CD14-positive monocyte (primary cell): ENCODE measurements at regions not wholly inside any gene's neighbourhood (a gene's known extent, or its start where the extent isn't known, plus 50 kb on each side); places are given as distances from the start of the nearest gene placed in this dataset.
"Not testable (repeated sequence)": the region's sequence is repeated elsewhere in the genome, so short reads cannot be mapped to it uniquely, and the experiment has no call there.

Experiments used
- DNase-seq, 3 donors: peaks; one replicate each; pipeline ENCODE4 v3.0.0-alpha.2; 2011 to 2022
- H2AFZ ChIP-seq: 2 replicates; pipeline ENCODE4 v1.6.0; 2012; ENCODE audit warnings: mild to moderate bottlenecking, low read depth, low read length, inconsistent platforms; ENCODE audit not compliant: insufficient read depth, poor library complexity, severe bottlenecking
- H3K27ac ChIP-seq, 2 donors: 1 replicate in 1 of 2; 2 replicates in 1 of 2; pipeline ENCODE4 v1.5.1; 2012 to 2013; ENCODE audit warnings: low read length in 2 of 2, control low read depth in 1 of 2, inconsistent platforms in 1 of 2, low read depth in 1 of 2, mild to moderate bottlenecking in 1 of 2
- H3K27me3 ChIP-seq, 2 donors: one replicate each; pipeline versions ENCODE4 v1.6.0 to v1.6.1; 2011 to 2013; ENCODE audit warnings: low read length in 2 of 2; ENCODE audit not compliant: control insufficient read depth in 2 of 2, insufficient read depth in 2 of 2
- H3K36me3 ChIP-seq, 2 donors: replicated peaks in 1 of 2; 1 replicate in 1 of 2; 2 replicates in 1 of 2; pipeline versions ENCODE4 v1.5.1 to v1.6.1; 2012 to 2013; ENCODE audit warnings: low read length in 2 of 2, control low read depth in 1 of 2, inconsistent platforms in 1 of 2, mild to moderate bottlenecking in 1 of 2; ENCODE audit not compliant: insufficient read depth in 2 of 2, control insufficient read depth in 1 of 2
- H3K4me1 ChIP-seq, 2 donors: 1 replicate in 1 of 2; 2 replicates in 1 of 2; pipeline versions ENCODE4 v1.5.1 to v1.6.1; 2012 to 2013; ENCODE audit warnings: low read length in 2 of 2, control low read depth in 1 of 2, inconsistent platforms in 1 of 2, mild to moderate bottlenecking in 1 of 2, moderate library complexity in 1 of 2; ENCODE audit not compliant: insufficient read depth in 2 of 2, control insufficient read depth in 1 of 2
- H3K4me2 ChIP-seq: replicated peaks from 2 replicates; pipeline ENCODE3; 2012; ENCODE audit warnings: low read length, moderate library complexity, mild to moderate bottlenecking; ENCODE audit not compliant: poor library complexity, severe bottlenecking; ENCODE audit errors: extremely low read depth
- H3K4me3 ChIP-seq, 3 experiments: fragments of 200-600 bp in 1 of 3; sonication (generic) in 1 of 3; replicated peaks in 1 of 3; 1 replicate in 2 of 3; 2 replicates in 1 of 3; pipeline ENCODE4 v1.5.1; 2011 to 2013; ENCODE audit warnings: low read length in 3 of 3, mild to moderate bottlenecking in 3 of 3, control low read depth in 2 of 3, low read depth in 2 of 3, inconsistent platforms in 1 of 3, moderate library complexity in 1 of 3
- H3K79me2 ChIP-seq: 2 replicates; pipeline ENCODE4 v1.6.0; 2012; ENCODE audit warnings: mild to moderate bottlenecking, control low read depth, inconsistent platforms, low read length, moderate library complexity; ENCODE audit not compliant: insufficient read depth
- H3K9ac ChIP-seq: 2 replicates; pipeline ENCODE4 v1.6.0; 2017; ENCODE audit warnings: low read length, mild to moderate bottlenecking; ENCODE audit not compliant: insufficient read depth, poor library complexity, severe bottlenecking
- H3K9me3 ChIP-seq, 2 donors: replicated peaks in 1 of 2; 1 replicate in 1 of 2; 2 replicates in 1 of 2; pipeline versions ENCODE4 v1.5.1 to v1.6.1; 2012 to 2013; ENCODE audit warnings: low read length in 2 of 2, control low read depth in 1 of 2; ENCODE audit not compliant: control insufficient read depth in 1 of 2, insufficient read depth in 1 of 2
- H4K20me1 ChIP-seq: 2 replicates; pipeline ENCODE4 v1.6.0; 2012; ENCODE audit warnings: mild to moderate bottlenecking, low read length, control low read depth, moderate library complexity; ENCODE audit not compliant: insufficient read depth
- H3K27ac Mint-ChIP-seq, 7 donors: one replicate each; pipeline ENCODE4 v1.8.0; 2020; ENCODE audit warnings: mild to moderate bottlenecking in 7 of 7, mixed read lengths in 7 of 7, moderate library complexity in 6 of 7, inconsistent platforms in 2 of 7
- H3K27me3 Mint-ChIP-seq, 3 donors: one replicate each; pipeline ENCODE4 v1.8.0; 2021 to 2022; ENCODE audit warnings: low read depth in 3 of 3, mild to moderate bottlenecking in 3 of 3, mixed read lengths in 3 of 3, moderate library complexity in 3 of 3, inconsistent platforms in 1 of 3
- H3K36me3 Mint-ChIP-seq, 2 donors: one replicate each; pipeline ENCODE4 v1.8.0; 2020; ENCODE audit warnings: mixed read lengths in 2 of 2, inconsistent platforms in 1 of 2, mild to moderate bottlenecking in 1 of 2
- H3K4me1 Mint-ChIP-seq: one replicate; pipeline ENCODE4 v1.8.0; 2020; ENCODE audit warnings: mild to moderate bottlenecking, mixed read lengths
- H3K4me3 Mint-ChIP-seq, 2 donors: one replicate each; pipeline ENCODE4 v1.8.0; 2020; ENCODE audit warnings: mild to moderate bottlenecking in 2 of 2, mixed read lengths in 2 of 2, moderate library complexity in 1 of 2
- H3K9me3 Mint-ChIP-seq, 7 donors: one replicate each; pipeline ENCODE4 v1.8.0; 2020 to 2022; ENCODE audit warnings: mixed read lengths in 7 of 7, mild to moderate bottlenecking in 6 of 7, moderate library complexity in 6 of 7, inconsistent platforms in 2 of 7
- CTCF ChIP-seq: fragments of 200-600 bp; IDR thresholded peaks from one replicate; pipeline ENCODE4 v1.8.0; 2022; ENCODE audit warnings: antibody characterized with exemption, mild to moderate bottlenecking
- WGBS: methylation state at CpG from one replicate; pipeline ENCODE4 v1.1.5; 2013; ENCODE audit warnings: missing lambda C conversion rate; ENCODE audit not compliant: insufficient coverage; 5-methylcytosine and 5-hydroxymethylcytosine counted together
- intact Hi-C, 2 donors: fragments of 100-400 bp; cut with micrococcal nuclease; formaldehyde crosslinking; loops; one replicate each; pipeline versions ENCODE4 v1.15.0 to v1.15.1; 2023

- Mint-ChIP-seq H3K4me1 (no peaks in the 10 kb centered on the region), H3K27ac (no peak overlapping the region), H3K4me3 (no peak overlapping the region), H3K27me3 (no peaks in the 10 kb centered on the region), H3K36me3 (no peaks in the 10 kb centered on the region), H3K9me3 (peaks cover 0 to 3% (median 0%) of the 10 kb centered on the region in 7 donors)
- intact Hi-C loops = no loop called here
- no peaks in the 10 kb centered on the region for H3K4me1 ChIP-seq
- no peaks in the 10 kb centered on the region for H3K27me3 ChIP-seq
- no peaks in the 10 kb centered on the region for H3K79me2 ChIP-seq
- H3K9me3 ChIP-seq = no peaks in the 10 kb centered on the region
- no peaks in the 10 kb centered on the region for H3K36me3 ChIP-seq
- H4K20me1 ChIP-seq = no peaks in the 10 kb centered on the region
- no CpG with 5 or more reads among the region's 1 CpG for WGBS
- no peak overlapping the region for H3K9ac ChIP-seq
- TF ChIP-seq CTCF = no peak
- H2AFZ ChIP-seq = no peak overlapping the region
- no peak overlapping the region for H3K27ac ChIP-seq
- no peak overlapping the region for H3K4me3 ChIP-seq
- DNase-seq = no peak
- no peak overlapping the region for H3K4me2 ChIP-seq
Observed at GRCh38 chr5:52150501-52150900, 637.2 kb upstream of the ITGA1 start.

GRCh38 chr5:52156809-52157208 lies 630.9 kb upstream of the ITGA1 start:
- H3K27ac Mint-ChIP-seq, H3K36me3 ChIP-seq, H3K4me1 Mint-ChIP-seq, H3K36me3 Mint-ChIP-seq, H3K27ac ChIP-seq, H3K4me3 ChIP-seq, H2AFZ ChIP-seq, H3K9ac ChIP-seq, H3K4me3 Mint-ChIP-seq, DNase-seq, intact Hi-C loops, H3K4me1 ChIP-seq, H3K27me3 ChIP-seq, H3K79me2 ChIP-seq, H3K4me2 ChIP-seq, H4K20me1 ChIP-seq, H3K27me3 Mint-ChIP-seq: not testable (repeated sequence)
- peaks cover 0 to 12% of the 10 kb centered on the region in 2 donors for H3K9me3 ChIP-seq
- H3K9me3 Mint-ChIP-seq = peaks cover 0 to 12% (median 2%) of the 10 kb centered on the region in 7 donors
- WGBS = no CpG with 5 or more reads among the region's 2 CpGs

- H3K36me3 ChIP-seq, H3K4me3 Mint-ChIP-seq, intact Hi-C loops, H3K27ac ChIP-seq, H3K4me1 Mint-ChIP-seq, H3K27me3 Mint-ChIP-seq, H4K20me1 ChIP-seq, H3K4me3 ChIP-seq, H3K4me2 ChIP-seq, H3K9ac ChIP-seq, DNase-seq, H3K36me3 Mint-ChIP-seq, H3K9me3 ChIP-seq, H3K4me1 ChIP-seq, H2AFZ ChIP-seq, H3K27ac Mint-ChIP-seq, H3K79me2 ChIP-seq, H3K27me3 ChIP-seq: not testable (repeated sequence)
- 94% methylated on average over 2 of the region's 3 CpGs for WGBS
- H3K9me3 Mint-ChIP-seq = peaks cover 0 to 12% (median 0%) of the 10 kb centered on the region in 7 donors
Observed at GRCh38 chr5:52165806-52166205, 621.9 kb upstream of the ITGA1 start.
